Anterior cingulate cortex (tissue), 58 donors: ENCODE measurements at regions not wholly inside any gene's neighbourhood (a gene's known extent, or its start where the extent isn't known, plus 50 kb on each side); places are given as distances from the start of the nearest gene placed in this dataset.
"Not testable (repeated sequence)": the region's sequence is repeated elsewhere in the genome, so short reads cannot be mapped to it uniquely, and the experiment has no call there.

Experiments
- DNase-seq, 58 donors: peaks; one replicate each; lab custom pipeline; 2025; lab: John Stamatoyannopoulos, UW

- not testable (repeated sequence) for DNase-seq
These were observed 80.7 kb downstream of the SPTSSA start for GRCh38 chr14:34381304-34381703.

- DNase-seq: no peak
These were observed 81.6 kb downstream of the SPTSSA start for GRCh38 chr14:34380471-34380845.

- no peak for DNase-seq
These were observed 82.1 kb downstream of the SPTSSA start for GRCh38 chr14:34379816-34380470.

GRCh38 chr14:34376649-34377267 lies 85.3 kb downstream of the SPTSSA start:
- DNase-seq: no peak

GRCh38 chr14:34374998-34375740 lies 86.9 kb downstream of the SPTSSA start:
- DNase-seq: no peak

- DNase-seq: no peak
These were observed 88.8 kb downstream of the SPTSSA start for GRCh38 chr14:34373191-34373590.

- no peak for DNase-seq
These were observed 89.3 kb downstream of the SPTSSA start for GRCh38 chr14:34372786-34373185.

- DNase-seq: no peak
These were observed 92.4 kb downstream of the SPTSSA start for GRCh38 chr14:34369648-34370030.

GRCh38 chr14:34368971-34369647 lies 92.9 kb downstream of the SPTSSA start:
- no peak for DNase-seq

GRCh38 chr14:34368115-34368970 lies 93.7 kb downstream of the SPTSSA start:
- DNase-seq: no peak

GRCh38 chr14:34365309-34365915 lies 96.6 kb downstream of the SPTSSA start:
- no peak for DNase-seq

GRCh38 chr14:34364201-34364600 lies 97.8 kb downstream of the SPTSSA start:
- no peak for DNase-seq

- DNase-seq: no peak
These were observed 98.3 kb downstream of the SPTSSA start for GRCh38 chr14:34363733-34364134.

GRCh38 chr14:34362641-34363251 lies 99.3 kb downstream of the SPTSSA start:
- DNase-seq: no peak

- DNase-seq: no peak
These were observed 100.5 kb downstream of the SPTSSA start for GRCh38 chr14:34361504-34362011.

- DNase-seq: no peak
These were observed 102.5 kb downstream of the SPTSSA start for GRCh38 chr14:34359420-34360117.

- no peak for DNase-seq
These were observed 105.8 kb downstream of the SPTSSA start for GRCh38 chr14:34356264-34356654.

- DNase-seq: peak in 21 of 58 donors; percentile 0 to 49 (median 15)
These were observed 106.3 kb downstream of the SPTSSA start for GRCh38 chr14:34355584-34356263.
